GM13976 (cell line): ENCODE measurements at regions not wholly inside any gene's neighbourhood (a gene's known extent, or its start where the extent isn't known, plus 50 kb on each side); places are given as distances from the start of the nearest gene placed in this dataset.

Experiments
- DNase-seq: peaks from one replicate; pipeline ENCODE4 v3.0.0; 2012; ENCODE audit warnings: low spot score
- in situ Hi-C: fragments of 300-500 bp; cut with MboI; formaldehyde crosslinking; loops from one replicate; pipeline ENCODE4 v1.12.0; 2022; ENCODE audit warnings: low sequenced_read_pairs, mixed read lengths, inconsistent platforms; ENCODE audit not compliant: unreplicated experiment
- TF ChIP-seq, protein P1 (sequence below): IDR thresholded peaks from 2 replicates; pipeline ENCODE4 v1.5.1; 2012; ENCODE audit warnings: borderline replicate concordance, mild to moderate bottlenecking; ENCODE audit not compliant: insufficient read depth; ENCODE audit errors: extremely low read depth, missing control alignments, control extremely low read depth

DNA sequence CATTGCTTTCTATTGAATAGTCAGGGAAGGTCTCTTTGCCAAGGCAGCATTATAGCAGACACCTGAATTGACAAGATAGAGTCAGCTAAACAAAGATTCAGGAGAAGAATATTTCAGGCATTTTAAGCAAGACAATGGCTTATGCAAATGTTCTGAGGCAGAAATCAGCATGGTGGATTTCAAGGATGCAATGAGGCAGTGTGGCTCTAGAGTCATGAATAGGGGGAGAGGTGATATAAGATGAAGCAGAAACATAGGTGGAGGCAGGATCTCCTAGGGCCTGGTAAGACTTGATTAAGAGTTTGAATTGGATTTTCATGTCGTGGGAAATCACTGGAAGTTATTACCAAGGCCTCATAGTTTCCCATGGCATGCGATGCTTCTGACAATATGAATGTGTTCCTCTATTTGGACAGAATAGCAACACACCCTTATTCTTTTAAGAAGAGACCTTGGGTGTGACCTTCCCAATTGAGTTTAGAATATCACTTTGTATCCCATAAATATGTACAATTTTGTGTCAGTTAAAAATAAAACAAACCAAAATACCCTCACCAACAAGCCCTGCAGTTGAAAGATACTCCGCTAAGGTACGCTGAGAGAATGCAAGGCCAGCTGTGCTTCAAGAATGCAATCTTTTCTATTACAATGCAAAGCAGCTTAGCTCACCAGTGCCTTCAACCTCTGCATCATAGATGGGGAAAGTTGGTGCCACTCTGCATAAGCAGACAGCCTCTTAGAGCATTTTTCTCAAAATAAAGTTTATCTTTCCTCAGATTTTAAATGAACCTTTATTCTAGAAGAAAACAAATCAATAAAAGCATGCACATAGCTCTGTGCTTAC is 139.6 kb upstream of the SALL1 start:
- DNase-seq: no peak
- in situ Hi-C loops: no loop called here
- TF ChIP-seq, protein P1, sequence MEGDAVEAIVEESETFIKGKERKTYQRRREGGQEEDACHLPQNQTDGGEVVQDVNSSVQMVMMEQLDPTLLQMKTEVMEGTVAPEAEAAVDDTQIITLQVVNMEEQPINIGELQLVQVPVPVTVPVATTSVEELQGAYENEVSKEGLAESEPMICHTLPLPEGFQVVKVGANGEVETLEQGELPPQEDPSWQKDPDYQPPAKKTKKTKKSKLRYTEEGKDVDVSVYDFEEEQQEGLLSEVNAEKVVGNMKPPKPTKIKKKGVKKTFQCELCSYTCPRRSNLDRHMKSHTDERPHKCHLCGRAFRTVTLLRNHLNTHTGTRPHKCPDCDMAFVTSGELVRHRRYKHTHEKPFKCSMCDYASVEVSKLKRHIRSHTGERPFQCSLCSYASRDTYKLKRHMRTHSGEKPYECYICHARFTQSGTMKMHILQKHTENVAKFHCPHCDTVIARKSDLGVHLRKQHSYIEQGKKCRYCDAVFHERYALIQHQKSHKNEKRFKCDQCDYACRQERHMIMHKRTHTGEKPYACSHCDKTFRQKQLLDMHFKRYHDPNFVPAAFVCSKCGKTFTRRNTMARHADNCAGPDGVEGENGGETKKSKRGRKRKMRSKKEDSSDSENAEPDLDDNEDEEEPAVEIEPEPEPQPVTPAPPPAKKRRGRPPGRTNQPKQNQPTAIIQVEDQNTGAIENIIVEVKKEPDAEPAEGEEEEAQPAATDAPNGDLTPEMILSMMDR: no peak

GRCh38 chr16:51289336-51289735 is 138.3 kb upstream of the SALL1 start:
- in situ Hi-C loops: no loop called here
- DNase-seq: no peak
- TF ChIP-seq, protein P1: no peak

GRCh38 chr16:51287121-51287755 is 136.2 kb upstream of the SALL1 start:
- in situ Hi-C loops: no loop called here
- DNase-seq: no peak
- TF ChIP-seq, protein P1: no peak

DNA sequence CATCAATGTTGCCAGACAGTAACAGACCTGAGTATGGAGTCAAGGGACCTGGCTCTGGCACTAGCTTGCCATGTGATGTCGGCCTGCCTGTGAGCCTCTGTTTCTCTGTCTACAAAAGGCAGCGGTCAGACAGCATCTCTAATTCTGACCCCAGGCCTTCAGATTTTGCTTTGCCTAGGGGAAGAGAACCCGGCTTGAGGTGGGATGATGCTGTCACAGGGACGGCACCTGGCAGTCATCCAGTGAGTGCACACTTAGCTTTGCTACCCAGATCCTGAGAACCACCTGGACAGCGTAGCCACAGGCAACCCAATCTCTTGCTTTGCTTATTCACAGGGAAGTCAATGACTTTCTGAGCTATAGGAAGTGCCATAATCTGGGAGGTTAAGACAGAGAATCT is 135.2 kb upstream of the SALL1 start:
- TF ChIP-seq, protein P1: no peak
- in situ Hi-C loops: no loop called here

DNA sequence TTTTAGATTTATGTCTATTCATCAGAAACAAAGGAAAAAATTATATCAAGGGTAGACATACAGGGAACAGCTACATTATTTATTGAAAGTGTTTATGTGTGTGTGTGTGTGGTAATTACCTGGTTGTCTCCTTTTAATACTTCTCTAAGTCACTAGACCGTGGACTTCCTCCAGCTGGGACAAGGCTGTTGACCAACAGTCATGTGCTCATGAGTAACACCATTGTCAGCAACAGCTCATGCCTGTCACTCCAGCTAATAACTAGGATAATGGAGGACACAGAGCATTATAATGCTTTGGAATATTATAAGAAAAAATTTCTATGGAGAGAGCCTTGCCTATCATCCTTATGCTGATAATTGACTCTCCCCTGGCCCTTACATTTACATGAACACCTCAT is 125.3 kb upstream of the SALL1 start:
- no peak for DNase-seq
- in situ Hi-C loops: no loop called here
- TF ChIP-seq, protein P1: no peak

More for the DNA sequence above, 135.2 kb upstream of the SALL1 start:
- DNase-seq: no peak

DNA sequence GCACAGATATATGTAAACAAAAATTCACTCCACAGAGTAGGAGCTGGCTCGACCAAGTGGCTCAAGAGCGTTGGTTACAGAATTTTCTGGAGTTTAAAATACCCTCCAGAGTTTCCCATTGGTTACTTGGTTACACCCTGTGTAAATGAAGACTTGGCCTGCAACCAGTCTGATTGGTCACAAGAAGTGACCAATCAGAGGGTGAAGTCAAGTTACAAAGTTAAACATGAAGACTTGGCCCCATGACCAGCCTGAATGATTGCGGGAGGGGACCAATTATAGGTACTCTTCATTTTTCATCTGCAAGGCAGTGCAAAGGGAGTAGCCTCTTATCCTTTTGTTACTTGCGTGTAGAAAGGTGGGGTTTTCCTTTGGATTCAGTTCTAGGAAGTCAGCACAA is 121.3 kb upstream of the SALL1 start:
- in situ Hi-C loops: no loop called here
- TF ChIP-seq, protein P1: no peak

More for the DNA sequence above, 121.3 kb upstream of the SALL1 start:
- DNase-seq: no peak
